Testis (tissue), 2 donors: ENCODE measurements at regions not wholly inside any gene's neighbourhood (a gene's known extent, or its start where the extent isn't known, plus 50 kb on each side); places are given as distances from the start of the nearest gene placed in this dataset.

Experiments
- DNase-seq: peaks from one replicate; pipeline ENCODE4 v3.0.0-alpha.2; 2019
- H3K27ac ChIP-seq, 2 donors: fragments of 200-600 bp; sonication (generic); one replicate each; pipeline ENCODE4 v1.5.1; 2019
- H3K27me3 ChIP-seq: fragments of 200-600 bp; sonication (generic); one replicate; pipeline ENCODE4 v1.5.1; 2019
- H3K36me3 ChIP-seq: fragments of 200-600 bp; sonication (generic); one replicate; pipeline ENCODE4 v1.5.1; 2017; ENCODE audit warnings: low read depth; ENCODE audit errors: missing control alignments
- H3K4me1 ChIP-seq: fragments of 200-600 bp; sonication (generic); one replicate; pipeline ENCODE4 v1.5.1; 2019
- H3K4me3 ChIP-seq, 2 donors: fragments of 200-600 bp; sonication (generic); one replicate each; pipeline ENCODE4 v1.5.1; 2017 to 2019
- H3K9me3 ChIP-seq: fragments of 200-600 bp; sonication (generic); one replicate; pipeline ENCODE4 v1.5.1; 2017
- POLR2A ChIP-seq: fragments of 450-650 bp; IDR thresholded peaks from one replicate; pipeline ENCODE4 v1.6.1; 2017; ENCODE audit warnings: antibody characterized with exemption, mild to moderate bottlenecking, moderate library complexity
- WGBS, 2 donors: methylation state at CpG; one replicate each; pipeline ENCODE4 v1.1.5; 2018; 5-methylcytosine and 5-hydroxymethylcytosine counted together
- intact Hi-C: fragments of 100-400 bp; cut with DNase I; formaldehyde crosslinking; loops from one replicate; pipeline ENCODE4 v1.15.1; 2023; ENCODE audit warnings: low total_unique reads
- TF ChIP-seq, protein P1 (sequence below), 3 experiments: fragments of 450-650 bp in 2 of 3; fragments of 200-600 bp in 1 of 3; sonication (generic) in 1 of 3; IDR thresholded peaks; one replicate each; pipeline ENCODE4 v1.5.1; 2016 to 2019; ENCODE audit warnings: antibody characterized with exemption in 3 of 3, mild to moderate bottlenecking in 2 of 3, moderate library complexity in 1 of 3

DNA sequence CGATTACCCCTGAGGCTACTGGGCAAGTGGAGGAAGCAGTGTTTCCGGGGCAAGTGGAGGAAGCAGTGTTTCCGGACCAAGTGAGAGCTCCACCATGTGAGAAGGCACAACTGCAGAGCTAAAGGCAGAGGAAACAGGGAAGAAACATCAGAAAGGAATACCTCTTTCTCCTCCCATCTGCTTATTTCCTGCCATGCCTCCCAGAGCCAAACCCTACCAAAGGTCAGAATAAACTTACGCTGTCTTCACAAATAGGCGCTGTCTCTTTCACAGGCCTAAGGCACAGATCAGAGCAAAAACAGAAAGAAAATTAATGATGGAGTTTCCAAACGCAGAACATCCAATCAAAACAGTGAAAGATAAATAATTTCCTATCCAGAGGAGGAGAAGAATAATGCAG, 153.0 kb downstream of the ATOH1 start:
- H3K36me3 ChIP-seq: no peaks in the 10 kb centered on the region
- no peaks in the 10 kb centered on the region for H3K4me1 ChIP-seq
- TF ChIP-seq, protein P1, sequence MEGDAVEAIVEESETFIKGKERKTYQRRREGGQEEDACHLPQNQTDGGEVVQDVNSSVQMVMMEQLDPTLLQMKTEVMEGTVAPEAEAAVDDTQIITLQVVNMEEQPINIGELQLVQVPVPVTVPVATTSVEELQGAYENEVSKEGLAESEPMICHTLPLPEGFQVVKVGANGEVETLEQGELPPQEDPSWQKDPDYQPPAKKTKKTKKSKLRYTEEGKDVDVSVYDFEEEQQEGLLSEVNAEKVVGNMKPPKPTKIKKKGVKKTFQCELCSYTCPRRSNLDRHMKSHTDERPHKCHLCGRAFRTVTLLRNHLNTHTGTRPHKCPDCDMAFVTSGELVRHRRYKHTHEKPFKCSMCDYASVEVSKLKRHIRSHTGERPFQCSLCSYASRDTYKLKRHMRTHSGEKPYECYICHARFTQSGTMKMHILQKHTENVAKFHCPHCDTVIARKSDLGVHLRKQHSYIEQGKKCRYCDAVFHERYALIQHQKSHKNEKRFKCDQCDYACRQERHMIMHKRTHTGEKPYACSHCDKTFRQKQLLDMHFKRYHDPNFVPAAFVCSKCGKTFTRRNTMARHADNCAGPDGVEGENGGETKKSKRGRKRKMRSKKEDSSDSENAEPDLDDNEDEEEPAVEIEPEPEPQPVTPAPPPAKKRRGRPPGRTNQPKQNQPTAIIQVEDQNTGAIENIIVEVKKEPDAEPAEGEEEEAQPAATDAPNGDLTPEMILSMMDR (IDR thresholded peaks at IDR 0.05): no peak
- TF ChIP-seq POLR2A: no peak
- 71 to 78% methylated on average over 6 of the region's 6 CpGs for WGBS, 2 donors
- no peaks in the 10 kb centered on the region for H3K9me3 ChIP-seq
- intact Hi-C loops: no loop called here
- H3K27me3 ChIP-seq: no peaks in the 10 kb centered on the region
- no peak for DNase-seq
- no peak overlapping the region for H3K4me3 ChIP-seq
- H3K27ac ChIP-seq: no peak overlapping the region

DNA sequence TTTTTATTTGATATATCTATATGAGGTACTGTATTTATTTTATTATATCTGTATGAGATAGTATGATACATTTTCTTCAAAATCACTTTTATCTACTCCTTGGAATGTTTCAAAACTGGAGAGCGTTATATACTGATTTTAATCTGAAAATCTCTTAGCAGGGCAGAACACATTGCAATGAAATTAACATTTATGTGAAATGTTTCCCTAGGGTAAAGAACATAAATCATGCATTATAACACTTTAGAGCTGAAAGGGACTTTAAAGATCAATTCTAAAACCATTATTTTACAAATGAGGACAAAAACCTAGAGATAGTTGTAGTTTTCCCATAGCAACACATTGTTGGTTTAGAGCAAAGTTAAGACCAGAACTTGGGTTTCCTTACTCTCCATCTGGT, 153.7 kb downstream of the ATOH1 start:
- Histone ChIP-seq H3K36me3 (no peaks in the 10 kb centered on the region), H3K27ac (no peak overlapping the region), H3K4me3 (no peak overlapping the region), H3K4me1 (no peaks in the 10 kb centered on the region), H3K9me3 (no peaks in the 10 kb centered on the region), H3K27me3 (no peaks in the 10 kb centered on the region)
- no peak for TF ChIP-seq POLR2A
- TF ChIP-seq, protein P1 (IDR thresholded peaks at IDR 0.05): no peak
- intact Hi-C loops: no loop called here
- DNase-seq: no peak
- WGBS, 2 donors: 68 to 76% methylated on average over 1 of the region's 1 CpG

DNA sequence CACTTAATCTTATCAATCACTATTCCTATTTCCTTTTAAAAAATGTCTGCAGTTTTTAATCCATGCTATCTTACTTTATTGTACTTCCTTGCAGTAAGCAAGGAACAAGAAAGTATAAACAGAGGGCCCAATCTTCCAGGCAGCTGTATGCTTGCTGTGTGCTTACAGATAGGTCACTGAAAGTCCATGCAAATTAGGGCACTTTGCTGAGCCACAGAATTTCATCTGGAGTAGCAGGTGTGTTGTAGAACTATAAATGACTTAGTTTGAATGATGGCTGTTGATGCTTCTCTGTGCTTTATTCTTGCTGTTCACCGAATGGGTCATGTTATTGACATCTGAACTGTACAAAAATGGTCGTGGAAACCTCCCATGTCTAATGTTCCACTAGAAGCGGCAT, 154.6 kb downstream of the ATOH1 start:
- Histone ChIP-seq H3K27me3 (no peaks in the 10 kb centered on the region), H3K4me1 (no peaks in the 10 kb centered on the region), H3K4me3 (no peak overlapping the region), H3K27ac (no peak overlapping the region), H3K9me3 (no peaks in the 10 kb centered on the region), H3K36me3 (no peaks in the 10 kb centered on the region)
- no peak for TF ChIP-seq POLR2A
- TF ChIP-seq, protein P1 (IDR thresholded peaks at IDR 0.05): no peak
- WGBS, 2 donors: 84 to 91% methylated on average over 3 of the region's 3 CpGs
- intact Hi-C loops: no loop called here
- DNase-seq: no peak

DNA sequence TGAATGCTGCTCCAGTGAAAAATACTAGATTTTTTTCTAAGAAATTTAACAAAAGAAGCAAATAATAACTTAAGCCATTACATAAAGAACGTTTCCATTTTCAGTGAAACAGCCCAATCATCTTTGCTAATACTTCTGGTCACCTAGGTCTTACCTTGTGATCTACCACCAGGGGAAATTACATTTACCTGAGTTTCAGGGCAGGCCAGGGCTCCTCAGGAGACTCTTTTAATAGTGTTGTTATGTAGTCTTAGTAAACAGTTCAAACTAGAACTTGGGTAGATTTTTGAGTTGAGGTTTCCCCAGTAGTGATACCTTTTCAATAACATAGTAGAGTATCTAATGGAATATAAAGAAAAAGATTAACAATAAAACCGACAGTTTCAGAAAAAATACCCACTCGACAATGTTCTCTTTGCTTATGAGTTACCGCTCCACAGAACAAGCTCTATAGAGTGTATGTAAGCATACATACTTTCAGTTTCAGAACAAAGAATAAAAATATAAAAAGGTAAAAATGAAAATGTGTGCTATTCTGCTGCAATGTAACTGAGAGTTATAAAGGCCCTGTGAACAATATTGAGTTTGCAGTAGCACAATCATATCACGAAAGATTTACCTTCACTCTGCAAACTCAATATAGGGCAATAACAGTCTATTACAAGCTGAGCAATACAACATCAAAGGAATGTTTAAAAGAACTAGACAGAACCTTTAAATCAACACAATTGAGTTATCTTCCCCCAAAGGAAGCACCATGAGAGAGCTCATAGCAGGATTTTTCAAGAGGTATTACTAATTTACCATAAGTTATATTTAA, 165.8 kb downstream of the ATOH1 start:
- Histone ChIP-seq H3K9me3 (no peaks in the 10 kb centered on the region), H3K27me3 (no peaks in the 10 kb centered on the region), H3K27ac (no peak overlapping the region), H3K36me3 (no peaks in the 10 kb centered on the region), H3K4me3 (no peak overlapping the region), H3K4me1 (no peaks in the 10 kb centered on the region)
- intact Hi-C loops: no loop called here
- DNase-seq: no peak
- TF ChIP-seq, protein P1 (IDR thresholded peaks at IDR 0.05): no peak
- no peak for TF ChIP-seq POLR2A
- 89 to 92% methylated on average over 5 of the region's 5 CpGs for WGBS, 2 donors

DNA sequence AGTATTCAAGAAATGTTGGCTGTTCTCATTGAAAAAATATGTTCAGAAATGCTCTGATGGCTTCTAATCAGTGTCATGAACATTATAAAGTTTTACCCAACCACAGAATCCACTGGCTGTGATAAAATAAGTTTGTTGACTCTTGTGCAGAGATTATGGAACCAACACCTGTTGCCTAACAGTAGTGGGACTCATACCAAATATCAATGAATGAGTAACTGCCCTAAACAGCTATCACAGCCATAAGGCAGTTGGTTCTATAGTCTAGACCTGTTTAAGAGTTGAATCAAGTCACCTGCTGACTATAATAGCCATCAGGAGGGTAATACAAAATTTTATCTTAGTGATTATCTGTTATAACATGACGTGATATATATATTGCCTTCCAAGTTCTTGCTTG, 168.3 kb downstream of the ATOH1 start:
- TF ChIP-seq POLR2A: no peak
- TF ChIP-seq, protein P1 (IDR thresholded peaks at IDR 0.05): no peak
- Histone ChIP-seq H3K4me3 (no peak overlapping the region), H3K36me3 (no peaks in the 10 kb centered on the region), H3K9me3 (no peaks in the 10 kb centered on the region), H3K27me3 (no peaks in the 10 kb centered on the region), H3K27ac (no peak overlapping the region), H3K4me1 (no peaks in the 10 kb centered on the region)
- intact Hi-C loops: no loop called here
- no peak for DNase-seq
- WGBS, 2 donors: 83 to 88% methylated on average over 1 of the region's 1 CpG
